GM19438 (cell line): ENCODE measurements at regions not wholly inside any gene's neighbourhood (a gene's known extent, or its start where the extent isn't known, plus 50 kb on each side); places are given as distances from the start of the nearest gene placed in this dataset.

ENCODE experiments used
- ATAC-seq: cut with Tn5 transposase; IDR thresholded peaks from one replicate; pipeline ENCODE4 v1.9.1; 2021; ENCODE audit warnings: low read depth; ENCODE audit not compliant: unreplicated experiment

GRCh38 chr10:91167406-91167805 is 53.1 kb upstream of the PCGF5 start:
- no peak for ATAC-seq

GRCh38 chr10:91170418-91170817 is 50.0 kb upstream of the PCGF5 start:
- no peak for ATAC-seq
